ENCODE measurements at regions not wholly inside any gene's neighbourhood (a gene's known extent, or its start where the extent isn't known, plus 50 kb on each side); places are given as distances from the start of the nearest gene placed in this dataset.

GRCh38 chr21:35324372-35325220, 275.5 kb upstream of the RUNX1 start:
- no peak for DNase-seq

DNA sequence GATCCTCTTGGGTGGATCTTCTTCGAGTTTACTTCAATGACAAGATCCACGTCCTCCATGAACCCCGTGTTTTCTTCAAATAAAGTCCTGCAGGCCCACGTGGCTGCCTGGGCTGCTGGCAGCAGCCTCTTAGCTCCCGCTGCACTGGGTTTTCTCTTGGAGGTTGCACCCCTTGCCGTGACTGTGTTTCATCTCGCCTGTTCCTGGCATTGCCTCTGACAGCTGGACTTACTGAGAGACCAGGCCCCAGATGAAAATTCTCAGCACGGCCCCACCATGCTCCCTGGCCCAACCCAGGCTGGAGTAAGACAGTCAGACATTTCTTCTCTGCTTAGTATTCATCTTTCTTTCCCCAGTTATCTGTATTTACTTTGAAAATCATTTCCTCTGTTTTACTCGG, 274.8 kb upstream of the RUNX1 start:
- no peak for DNase-seq

DNA sequence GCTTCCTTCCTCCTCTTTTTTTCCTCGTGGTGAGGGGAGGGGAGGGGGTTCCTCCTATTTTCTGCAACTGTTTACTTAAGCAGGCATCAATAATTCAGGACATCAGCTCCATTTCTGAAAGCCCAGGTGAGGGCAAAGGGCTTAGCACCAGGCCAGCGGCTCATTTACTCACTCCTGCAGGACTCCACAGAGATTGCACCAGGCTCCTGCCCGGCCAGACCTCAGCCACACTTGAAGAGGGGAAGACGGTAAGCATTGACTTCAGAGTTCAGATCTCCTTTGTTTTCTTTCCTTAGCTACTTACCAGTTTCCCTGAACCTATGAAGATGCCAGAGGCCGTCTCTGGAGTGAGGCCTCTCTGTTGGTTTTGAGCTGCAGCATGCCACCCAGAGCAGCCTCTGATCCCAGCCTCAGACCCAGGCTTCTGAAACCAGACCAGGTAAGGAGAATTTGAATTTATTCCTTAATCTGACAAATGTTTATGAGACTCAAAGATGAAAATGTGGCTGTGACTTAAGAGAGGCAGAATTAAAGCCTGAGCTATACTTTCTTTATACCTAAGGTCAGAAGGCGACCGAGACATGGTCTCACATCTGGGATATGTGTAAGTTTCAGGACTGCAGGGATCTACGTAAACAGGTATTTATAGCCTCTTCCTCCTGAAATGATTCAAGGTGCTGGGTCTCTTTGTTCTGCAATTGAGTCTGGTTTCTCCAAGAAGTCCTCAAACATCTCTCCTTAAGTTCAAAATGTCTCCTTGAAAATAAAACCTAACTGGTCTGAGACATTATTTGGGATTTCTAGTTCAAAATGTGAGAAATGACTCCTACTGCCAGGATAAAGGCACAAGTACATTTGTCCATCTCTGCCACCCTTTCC, 272.5 kb upstream of the RUNX1 start:
- no peak for DNase-seq

GRCh38 chr21:35319684-35320283, 270.7 kb upstream of the RUNX1 start:
- no peak for DNase-seq

GRCh38 chr21:35316933-35317332, 267.8 kb upstream of the RUNX1 start:
- DNase-seq, result no peak

GRCh38 chr21:35316456-35316855, 267.4 kb upstream of the RUNX1 start:
- DNase-seq, result no peak

- no peak for DNase-seq
These were observed 265.9 kb upstream of the RUNX1 start for GRCh38 chr21:35314857-35315582.

GRCh38 chr21:35311985-35312384, 262.9 kb upstream of the RUNX1 start:
- DNase-seq, result no peak

DNA sequence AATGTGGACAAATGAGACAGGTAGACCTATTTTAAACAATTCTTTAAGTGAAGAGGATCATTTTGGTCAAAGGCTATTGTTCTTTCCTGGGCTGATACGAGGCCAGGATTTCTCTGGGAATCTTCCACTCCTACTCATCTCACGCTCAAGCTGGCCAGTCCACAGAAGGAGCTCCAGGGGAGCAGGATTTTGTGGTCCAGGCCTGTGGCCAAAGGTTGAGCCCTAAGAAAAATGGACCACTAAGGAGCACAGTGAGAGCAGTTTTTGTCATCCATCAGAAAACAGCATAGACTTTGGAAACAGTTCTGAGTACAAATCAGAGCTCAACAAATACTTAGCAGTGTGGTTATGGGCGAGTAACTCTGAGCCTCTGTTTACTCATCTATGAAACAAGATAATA, 260.2 kb upstream of the RUNX1 start:
- no peak for DNase-seq

GRCh38 chr21:35303085-35303484, 254.0 kb upstream of the RUNX1 start:
- no peak for DNase-seq

DNA sequence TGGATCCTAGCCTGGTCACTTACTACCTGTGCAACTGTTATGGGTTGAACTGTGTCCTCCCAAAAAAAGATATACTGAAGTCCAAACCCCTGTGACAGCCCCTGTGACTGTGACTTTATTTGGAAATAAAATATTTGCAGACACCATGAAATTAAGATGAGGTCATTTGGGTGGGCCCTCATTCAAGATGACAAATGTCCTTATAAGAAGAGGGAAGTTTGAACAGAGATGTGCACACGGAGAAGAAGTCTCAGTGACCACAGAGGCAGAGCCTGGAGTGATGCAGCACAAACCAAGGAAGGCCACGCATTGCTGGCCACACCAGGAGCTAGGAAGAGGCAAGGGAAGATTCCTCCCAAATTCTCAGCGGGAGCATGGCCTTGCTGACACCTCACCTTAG, 249.7 kb upstream of the RUNX1 start:
- DNase-seq, result no peak

GRCh38 chr21:35297665-35298064, 248.6 kb upstream of the RUNX1 start:
- DNase-seq, result no peak

- DNase-seq, result no peak
These were observed 245.3 kb upstream of the RUNX1 start for GRCh38 chr21:35294231-35294898.

DNA sequence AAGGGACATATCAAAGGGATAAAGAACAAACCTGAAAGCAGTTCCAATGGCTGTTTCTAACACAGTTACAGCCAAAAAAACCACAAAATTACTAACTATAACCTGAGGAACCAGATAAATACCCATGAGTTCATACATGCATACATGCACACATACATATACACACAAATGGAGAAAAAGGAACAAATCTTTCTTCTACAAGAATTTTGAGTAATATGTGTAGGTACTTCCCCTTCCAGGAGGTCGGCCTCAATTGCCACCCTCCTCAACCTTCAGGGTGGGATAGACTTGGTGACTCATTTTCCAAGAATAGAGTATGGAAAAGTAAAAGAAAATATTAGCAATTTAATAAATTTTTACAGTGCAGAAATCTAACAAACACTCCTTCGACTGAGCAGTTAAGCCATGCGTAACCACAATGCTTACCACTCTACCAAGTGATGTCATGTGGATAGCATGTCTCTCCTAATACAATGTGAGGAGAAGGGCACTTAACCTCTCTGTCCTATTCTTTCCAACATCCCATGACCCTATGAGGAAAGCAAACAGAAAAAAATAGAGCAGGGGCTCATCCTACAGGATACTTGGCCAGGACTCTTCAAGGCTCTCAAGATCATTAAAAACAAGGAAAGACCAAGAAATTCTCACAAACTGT, 243.0 kb upstream of the RUNX1 start:
- no peak for DNase-seq

DNA sequence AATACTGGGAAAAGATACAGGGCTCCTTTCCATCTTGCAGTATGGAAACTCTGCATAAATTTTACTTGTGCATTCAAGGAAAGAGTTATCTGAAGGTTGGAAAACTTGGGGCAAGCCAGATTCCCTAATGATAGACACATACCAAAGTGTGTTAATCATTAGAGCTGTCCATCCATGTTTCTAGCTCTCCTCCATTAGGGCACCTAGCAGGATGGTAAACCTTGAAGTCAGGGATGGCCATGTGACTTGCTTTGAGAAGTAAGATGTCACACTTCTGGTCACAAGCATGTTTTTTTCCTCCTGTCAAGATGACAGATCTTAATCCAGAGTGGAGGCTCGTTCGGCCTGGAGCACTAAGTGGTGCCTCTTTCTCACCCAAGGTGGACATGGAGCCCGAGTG, 241.9 kb upstream of the RUNX1 start:
- DNase-seq, result no peak

DNA sequence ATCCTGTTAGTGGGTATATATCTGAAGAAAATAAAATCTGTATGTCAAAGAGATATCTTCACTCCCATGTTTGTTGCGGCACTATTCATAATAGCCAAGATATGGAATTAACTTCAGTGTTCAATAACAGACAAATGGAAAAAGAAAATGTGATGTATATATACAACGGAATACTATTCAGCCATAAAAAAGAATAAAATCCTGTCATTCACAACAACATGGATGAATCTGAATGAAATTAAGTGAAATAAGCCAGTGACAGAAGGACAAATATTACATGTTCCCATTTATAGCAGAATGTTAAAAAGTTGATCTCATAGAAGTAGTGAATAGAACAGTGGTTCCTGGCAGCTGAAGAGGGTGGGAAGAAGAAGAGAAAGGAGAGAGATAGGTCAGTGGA, 239.1 kb upstream of the RUNX1 start:
- DNase-seq, result no peak

DNA sequence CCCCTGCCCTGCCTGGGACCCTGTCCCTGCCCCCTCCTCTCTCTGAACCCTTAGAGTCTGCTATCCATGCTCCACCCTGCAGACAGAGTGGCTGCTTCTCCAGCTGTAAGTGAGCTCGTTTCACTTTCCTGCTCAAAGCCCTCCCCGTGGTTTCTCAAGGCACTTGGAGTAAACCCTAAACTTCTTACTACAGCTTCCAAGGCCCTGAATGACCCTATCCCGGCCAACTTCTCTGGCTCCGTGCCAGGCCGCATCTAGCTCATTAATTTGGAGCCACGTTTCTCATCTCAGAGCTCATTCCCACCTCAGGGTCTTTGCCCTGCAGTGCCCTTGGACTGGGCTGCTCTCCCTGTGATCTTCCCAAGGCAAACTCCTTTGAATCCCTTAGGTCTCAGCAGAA, 235.1 kb upstream of the RUNX1 start:
- no peak for DNase-seq

DNA sequence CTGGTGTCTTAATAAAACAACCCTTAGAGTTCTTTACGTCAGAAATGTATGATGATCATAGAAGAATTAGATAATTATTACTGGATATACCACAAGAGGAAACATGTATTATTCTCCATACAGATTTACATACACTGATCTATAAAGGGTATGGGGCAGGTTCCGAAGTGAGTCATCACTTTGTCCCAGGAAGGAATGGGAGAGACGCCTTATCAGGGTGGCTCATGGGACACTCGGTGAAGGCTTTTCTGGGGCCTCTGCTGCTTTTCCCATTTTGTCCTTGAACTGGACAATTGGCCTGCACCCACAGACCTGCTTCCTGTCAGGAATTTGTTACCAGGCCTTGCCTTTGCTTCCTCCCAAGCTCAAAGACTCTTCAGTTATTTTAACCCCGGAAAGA, 233.8 kb upstream of the RUNX1 start:
- DNase-seq, result no peak

- no peak for DNase-seq
These were observed 232.9 kb upstream of the RUNX1 start for GRCh38 chr21:35281956-35282355.

GRCh38 chr21:35280231-35280630, 231.1 kb upstream of the RUNX1 start:
- no peak for DNase-seq

DNA sequence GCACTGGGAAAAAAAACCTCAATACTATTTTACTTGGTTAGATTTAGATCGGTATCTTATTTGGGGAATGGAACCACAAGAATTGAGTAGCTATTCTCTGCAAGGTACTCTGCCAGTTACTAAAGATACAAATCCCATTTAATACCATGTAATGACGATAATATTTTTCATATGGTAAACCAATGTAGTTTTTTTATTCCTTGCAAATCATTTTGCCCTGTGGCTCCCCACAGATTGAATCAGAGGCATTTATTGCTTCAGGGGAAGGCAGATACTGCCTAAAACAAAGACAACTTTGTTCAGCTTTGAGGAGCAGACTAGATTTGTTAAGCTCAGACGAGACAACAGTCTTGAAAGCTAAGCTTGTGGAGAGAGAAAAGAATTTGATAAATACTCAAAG, 226.7 kb upstream of the RUNX1 start:
- DNase-seq, result no peak

- DNase-seq, result no peak
These were observed 225.8 kb upstream of the RUNX1 start for GRCh38 chr21:35274923-35275322.
